VCaP (cell line): ENCODE measurements at regions not wholly inside any gene's neighbourhood (a gene's known extent, or its start where the extent isn't known, plus 50 kb on each side); places are given as distances from the start of the nearest gene placed in this dataset.

Source experiments
- H3K27ac ChIP-seq: fragments of 450-650 bp; 2 replicates; pipeline ENCODE4 v1.5.1; 2017
- TF ChIP-seq, protein P1 (sequence below): fragments of 450-650 bp; conservative IDR thresholded peaks from 2 replicates; pipeline ENCODE4 v1.5.1; 2017; ENCODE audit warnings: mild to moderate bottlenecking, moderate library complexity

DNA sequence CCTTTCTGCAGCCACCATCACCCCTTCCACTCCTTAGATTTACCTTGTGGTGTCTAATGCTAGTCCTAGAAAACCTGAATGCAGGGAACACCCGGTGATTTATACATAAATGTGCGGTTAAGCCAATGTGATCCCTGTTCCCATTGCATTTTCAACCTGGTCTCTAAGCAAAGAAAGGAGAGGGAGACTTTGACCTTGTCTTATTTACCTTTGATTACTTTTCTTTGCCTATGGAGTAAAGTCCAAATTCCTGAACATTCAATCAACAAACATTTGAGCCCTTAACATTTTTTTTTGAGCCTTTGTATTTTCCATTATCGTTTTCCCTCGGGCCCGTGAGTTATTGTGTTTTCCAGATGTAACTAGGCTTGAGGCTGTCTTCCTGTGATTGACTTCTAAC, 233.9 kb downstream of the ZNF248 start:
- H3K27ac ChIP-seq = no peak overlapping the region

GRCh38 chr10:37619336-37619735, 238.1 kb downstream of the ZNF248 start:
- TF ChIP-seq, protein P1, sequence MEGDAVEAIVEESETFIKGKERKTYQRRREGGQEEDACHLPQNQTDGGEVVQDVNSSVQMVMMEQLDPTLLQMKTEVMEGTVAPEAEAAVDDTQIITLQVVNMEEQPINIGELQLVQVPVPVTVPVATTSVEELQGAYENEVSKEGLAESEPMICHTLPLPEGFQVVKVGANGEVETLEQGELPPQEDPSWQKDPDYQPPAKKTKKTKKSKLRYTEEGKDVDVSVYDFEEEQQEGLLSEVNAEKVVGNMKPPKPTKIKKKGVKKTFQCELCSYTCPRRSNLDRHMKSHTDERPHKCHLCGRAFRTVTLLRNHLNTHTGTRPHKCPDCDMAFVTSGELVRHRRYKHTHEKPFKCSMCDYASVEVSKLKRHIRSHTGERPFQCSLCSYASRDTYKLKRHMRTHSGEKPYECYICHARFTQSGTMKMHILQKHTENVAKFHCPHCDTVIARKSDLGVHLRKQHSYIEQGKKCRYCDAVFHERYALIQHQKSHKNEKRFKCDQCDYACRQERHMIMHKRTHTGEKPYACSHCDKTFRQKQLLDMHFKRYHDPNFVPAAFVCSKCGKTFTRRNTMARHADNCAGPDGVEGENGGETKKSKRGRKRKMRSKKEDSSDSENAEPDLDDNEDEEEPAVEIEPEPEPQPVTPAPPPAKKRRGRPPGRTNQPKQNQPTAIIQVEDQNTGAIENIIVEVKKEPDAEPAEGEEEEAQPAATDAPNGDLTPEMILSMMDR = no peak
- no peak overlapping the region for H3K27ac ChIP-seq

More for the DNA sequence above, 233.9 kb downstream of the ZNF248 start:
- TF ChIP-seq, protein P1 = no peak

- H3K27ac ChIP-seq = no peak overlapping the region
- TF ChIP-seq, protein P1 = no peak
These were observed 269.1 kb downstream of the ZNF248 start for GRCh38 chr10:37588299-37588698.

DNA sequence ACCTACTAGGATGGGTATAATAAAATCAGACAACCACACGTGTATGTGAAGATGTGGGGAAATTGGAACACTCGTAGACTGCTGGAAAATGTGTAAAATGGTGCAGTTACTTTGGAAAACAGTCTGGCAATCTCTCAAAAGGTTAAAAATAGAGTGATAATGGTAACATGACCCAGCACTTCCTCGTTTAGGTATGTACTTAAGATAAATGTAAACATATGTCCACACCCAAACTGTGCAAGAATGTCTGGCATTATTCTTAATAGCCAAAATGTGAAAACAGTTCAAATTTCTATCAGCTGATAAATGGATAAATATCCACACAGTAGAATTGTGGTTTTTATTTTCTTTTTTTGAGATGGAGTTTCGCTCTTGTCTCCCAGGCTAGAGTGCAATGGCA, 272.8 kb downstream of the ZNF248 start:
- H3K27ac ChIP-seq = no peak overlapping the region

DNA sequence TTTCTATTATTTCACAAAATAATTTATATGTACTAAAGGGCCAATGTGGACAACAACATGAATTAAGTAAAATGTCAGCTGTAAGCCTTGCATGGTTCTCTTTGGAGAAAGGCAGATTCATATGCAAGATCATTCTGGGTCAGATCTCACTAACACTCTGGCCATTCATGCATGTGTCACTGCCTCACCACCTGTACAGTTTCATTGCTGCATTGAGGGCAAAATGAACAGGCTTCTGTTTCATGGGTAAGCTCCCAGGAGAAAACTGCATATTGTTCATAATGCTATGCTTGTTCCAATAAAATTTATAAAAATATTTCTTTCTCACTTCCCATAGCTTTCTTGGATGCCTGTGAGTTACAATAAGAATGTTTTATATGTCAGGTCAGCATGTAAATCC, 275.2 kb downstream of the ZNF248 start:
- no peak overlapping the region for H3K27ac ChIP-seq
- TF ChIP-seq, protein P1 = no peak

More for the DNA sequence above, 272.8 kb downstream of the ZNF248 start:
- TF ChIP-seq, protein P1 = no peak

DNA sequence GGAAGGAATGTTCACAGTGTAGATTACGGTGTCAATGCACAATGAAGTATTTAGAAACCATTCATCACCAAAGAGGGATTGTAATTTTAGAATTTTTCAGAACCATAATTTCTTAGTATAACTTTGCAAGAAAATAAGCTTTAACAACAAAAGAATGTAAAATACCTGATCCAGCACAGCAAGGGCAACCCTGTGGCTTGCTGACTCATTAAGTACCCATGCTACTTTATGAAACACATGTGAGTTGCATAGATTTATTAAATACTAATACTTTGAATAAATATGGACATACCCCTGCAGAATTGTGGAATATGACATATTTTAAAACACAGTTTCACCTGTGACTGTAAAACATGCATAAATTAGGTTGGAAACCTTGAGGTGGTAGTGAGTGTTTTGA, 281.3 kb downstream of the ZNF248 start:
- TF ChIP-seq, protein P1 = no peak
- H3K27ac ChIP-seq = no peak overlapping the region

DNA sequence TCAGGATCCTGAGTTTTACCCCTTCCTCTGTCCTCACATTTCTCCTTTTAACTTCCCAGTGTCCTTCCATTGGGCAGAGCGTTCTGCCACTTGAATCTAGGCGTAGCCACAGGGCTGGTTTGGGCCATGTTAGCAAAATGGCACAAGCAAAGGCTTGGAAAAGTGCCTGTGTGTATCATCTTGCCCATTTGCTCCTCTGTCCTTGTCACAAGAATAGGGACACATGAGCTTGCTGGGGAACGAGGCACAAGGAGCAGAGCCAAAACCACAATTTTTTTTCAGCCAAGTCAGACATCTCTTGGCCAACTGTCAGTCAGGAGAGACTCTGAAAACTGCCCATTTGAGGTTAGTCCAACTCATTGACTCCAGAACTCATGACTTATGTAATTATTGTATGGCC, 285.2 kb downstream of the ZNF248 start:
- H3K27ac ChIP-seq = no peak overlapping the region
- TF ChIP-seq, protein P1 = no peak

GRCh38 chr10:37566332-37566731, 291.1 kb downstream of the ZNF248 start:
- TF ChIP-seq, protein P1 = no peak
- no peak overlapping the region for H3K27ac ChIP-seq
